HG02588 (cell line): ENCODE measurements at regions not wholly inside any gene's neighbourhood (a gene's known extent, or its start where the extent isn't known, plus 50 kb on each side); places are given as distances from the start of the nearest gene placed in this dataset.

Experiments used
- ATAC-seq: cut with Tn5 transposase; IDR thresholded peaks from one replicate; pipeline ENCODE4 v1.9.1; 2021; ENCODE audit warnings: mild to moderate bottlenecking, moderate library complexity; ENCODE audit not compliant: unreplicated experiment

- no peak for ATAC-seq
These were observed 482.7 kb downstream of the SLITRK6 start for GRCh38 chr13:85316506-85317025.

GRCh38 chr13:85314686-85315085, 484.5 kb downstream of the SLITRK6 start:
- no peak for ATAC-seq

GRCh38 chr13:85313761-85314503, 485.3 kb downstream of the SLITRK6 start:
- ATAC-seq, result no peak

GRCh38 chr13:85312071-85312470, 487.1 kb downstream of the SLITRK6 start:
- no peak for ATAC-seq

- ATAC-seq, result no peak
These were observed 495.6 kb downstream of the SLITRK6 start for GRCh38 chr13:85303630-85304029.

- no peak for ATAC-seq
These were observed 500.8 kb downstream of the SLITRK6 start for GRCh38 chr13:85298387-85298924.

- no peak for ATAC-seq
These were observed 510.5 kb downstream of the SLITRK6 start for GRCh38 chr13:85288698-85289097.

- no peak for ATAC-seq
These were observed 511.7 kb downstream of the SLITRK6 start for GRCh38 chr13:85287528-85287927.

- ATAC-seq, result no peak
These were observed 513.1 kb downstream of the SLITRK6 start for GRCh38 chr13:85286081-85286480.

GRCh38 chr13:85284349-85284748, 514.9 kb downstream of the SLITRK6 start:
- ATAC-seq, result no peak

- ATAC-seq, result no peak
These were observed 515.8 kb downstream of the SLITRK6 start for GRCh38 chr13:85283408-85283807.

- no peak for ATAC-seq
These were observed 516.3 kb downstream of the SLITRK6 start for GRCh38 chr13:85282876-85283275.

- ATAC-seq, result no peak
These were observed 520.4 kb downstream of the SLITRK6 start for GRCh38 chr13:85278851-85279250.

- ATAC-seq, result no peak
These were observed 521.5 kb downstream of the SLITRK6 start for GRCh38 chr13:85277748-85278147.

- ATAC-seq, result no peak
These were observed 532.4 kb downstream of the SLITRK6 start for GRCh38 chr13:85266771-85267170.

GRCh38 chr13:85266331-85266730, 532.9 kb downstream of the SLITRK6 start:
- no peak for ATAC-seq

- no peak for ATAC-seq
These were observed 533.9 kb downstream of the SLITRK6 start for GRCh38 chr13:85265296-85265695.

- no peak for ATAC-seq
These were observed 536.7 kb downstream of the SLITRK6 start for GRCh38 chr13:85262499-85262898.

GRCh38 chr13:85261757-85262346, 537.4 kb downstream of the SLITRK6 start:
- ATAC-seq, result no peak

- no peak for ATAC-seq
These were observed 538.3 kb downstream of the SLITRK6 start for GRCh38 chr13:85260896-85261295.

- ATAC-seq, result no peak
These were observed 543.2 kb downstream of the SLITRK6 start for GRCh38 chr13:85255978-85256377.

- ATAC-seq, result no peak
These were observed 544.6 kb downstream of the SLITRK6 start for GRCh38 chr13:85254641-85255040.
